K562 (cell line): ENCODE measurements at regions not wholly inside any gene's neighbourhood (a gene's known extent, or its start where the extent isn't known, plus 50 kb on each side); places are given as distances from the start of the nearest gene placed in this dataset.

ENCODE experiments used
- BHLHE40 ChIP-seq: IDR thresholded peaks from 2 replicates; pipeline ENCODE4 v1.6.1; 2011; ENCODE audit warnings: low read length, improper control_type of control experiment
- PHF21A ChIP-seq: fragments of 450-650 bp; IDR thresholded peaks from 2 replicates; pipeline ENCODE4 v1.6.1; 2017; ENCODE audit warnings: low read depth, borderline replicate concordance
- ZNF274 ChIP-seq: IDR thresholded peaks from 2 replicates; pipeline ENCODE4 v1.6.1; 2011; ENCODE audit warnings: low read depth, mild to moderate bottlenecking, low read length, moderate library complexity, borderline replicate concordance
- TF ChIP-seq, protein P1 (sequence below): fragments of 450-650 bp; formaldehyde crosslinking; IDR thresholded peaks from 2 replicates; pipeline ENCODE4 v1.4.0; 2020; ENCODE audit warnings: mild to moderate bottlenecking, moderate library complexity

DNA sequence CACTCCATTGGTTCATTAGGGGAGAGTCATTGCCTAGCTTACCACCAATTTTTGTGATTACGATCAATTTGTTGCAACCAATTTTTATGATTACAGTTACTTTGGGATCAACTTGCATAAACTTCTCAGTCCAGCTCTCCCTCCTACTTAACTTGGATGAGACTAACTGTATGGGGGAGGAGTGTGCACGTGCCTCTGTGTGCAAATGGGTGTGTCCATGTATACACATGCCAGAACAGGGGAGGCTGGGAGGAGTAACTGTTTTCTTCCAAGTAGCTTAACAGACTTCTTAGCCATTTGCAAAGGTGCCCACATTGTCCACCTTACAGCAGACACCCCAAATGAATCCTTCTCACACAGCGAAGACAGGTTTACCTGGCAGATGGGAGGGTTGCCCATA, 117.7 kb upstream of the VCX3B start:
- TF ChIP-seq BHLHE40 (no peak), PHF21A (no peak), ZNF274 (no peak)
- TF ChIP-seq, protein P1, sequence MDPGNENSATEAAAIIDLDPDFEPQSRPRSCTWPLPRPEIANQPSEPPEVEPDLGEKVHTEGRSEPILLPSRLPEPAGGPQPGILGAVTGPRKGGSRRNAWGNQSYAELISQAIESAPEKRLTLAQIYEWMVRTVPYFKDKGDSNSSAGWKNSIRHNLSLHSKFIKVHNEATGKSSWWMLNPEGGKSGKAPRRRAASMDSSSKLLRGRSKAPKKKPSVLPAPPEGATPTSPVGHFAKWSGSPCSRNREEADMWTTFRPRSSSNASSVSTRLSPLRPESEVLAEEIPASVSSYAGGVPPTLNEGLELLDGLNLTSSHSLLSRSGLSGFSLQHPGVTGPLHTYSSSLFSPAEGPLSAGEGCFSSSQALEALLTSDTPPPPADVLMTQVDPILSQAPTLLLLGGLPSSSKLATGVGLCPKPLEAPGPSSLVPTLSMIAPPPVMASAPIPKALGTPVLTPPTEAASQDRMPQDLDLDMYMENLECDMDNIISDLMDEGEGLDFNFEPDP (CRISPR knock-in tag) = no peak
